ENCODE measurements at regions not wholly inside any gene's neighbourhood (a gene's known extent, or its start where the extent isn't known, plus 50 kb on each side); places are given as distances from the start of the nearest gene placed in this dataset.

DNA sequence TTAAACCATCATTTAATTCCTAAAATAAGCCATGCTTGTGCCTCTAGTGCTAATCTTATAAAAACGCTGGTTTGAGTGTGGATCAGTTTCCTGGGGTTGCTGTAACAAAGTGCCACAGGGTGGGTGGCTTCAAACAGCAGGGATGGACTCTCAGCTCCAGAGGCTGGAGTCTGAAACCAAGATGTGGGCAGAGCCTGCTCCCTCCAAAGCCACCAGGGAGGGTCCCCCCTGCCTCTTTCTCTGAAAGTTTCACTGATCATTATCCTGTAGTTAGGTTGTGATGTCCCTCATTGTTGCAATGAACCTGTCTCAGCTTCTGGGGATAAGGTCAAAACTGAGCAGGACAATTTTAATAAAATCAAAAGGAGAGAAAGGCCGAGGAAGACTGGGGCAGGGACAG is 251.9 kb upstream of the TCERG1L start:
- no peak for DNase-seq (ENCODE audit: low spot score)

- no peak for DNase-seq (ENCODE audit: low spot score)
These were observed 256.0 kb upstream of the TCERG1L start for GRCh38 chr10:131567279-131568162.

GRCh38 chr10:131568866-131569265 is 257.3 kb upstream of the TCERG1L start:
- no peak for DNase-seq (ENCODE audit: low spot score)

- DNase-seq (ENCODE audit: low spot score), result no peak
These were observed 258.6 kb upstream of the TCERG1L start for GRCh38 chr10:131569851-131570715.

DNA sequence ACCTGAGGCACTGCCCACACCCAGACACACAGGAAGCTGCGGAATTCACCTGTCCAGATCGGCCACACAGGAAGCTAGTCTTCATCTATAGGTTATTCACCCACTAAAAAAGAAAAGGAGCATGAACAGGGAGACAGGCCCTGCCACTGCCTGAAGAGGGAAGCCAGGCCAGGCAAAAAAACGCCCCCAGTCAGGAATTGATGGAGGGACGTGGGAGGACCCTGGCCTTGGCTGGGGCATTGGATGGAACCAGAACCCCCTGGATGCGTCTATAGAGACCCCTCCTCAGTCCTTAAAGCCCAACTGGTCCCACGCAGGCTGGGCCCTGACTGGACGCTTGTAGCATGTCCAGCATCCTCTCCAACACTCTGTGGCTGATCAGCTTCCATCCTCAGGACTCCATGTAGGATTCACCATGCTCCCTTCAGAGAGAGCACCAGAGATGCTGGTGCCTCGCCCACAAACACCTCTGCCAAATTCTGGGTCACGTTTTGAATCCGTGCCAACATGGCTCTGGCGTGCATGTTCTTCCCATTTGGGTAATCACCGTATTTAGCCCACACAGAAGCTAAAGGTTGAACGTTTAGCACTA is 259.3 kb upstream of the TCERG1L start:
- DNase-seq (ENCODE audit: low spot score), result no peak

DNA sequence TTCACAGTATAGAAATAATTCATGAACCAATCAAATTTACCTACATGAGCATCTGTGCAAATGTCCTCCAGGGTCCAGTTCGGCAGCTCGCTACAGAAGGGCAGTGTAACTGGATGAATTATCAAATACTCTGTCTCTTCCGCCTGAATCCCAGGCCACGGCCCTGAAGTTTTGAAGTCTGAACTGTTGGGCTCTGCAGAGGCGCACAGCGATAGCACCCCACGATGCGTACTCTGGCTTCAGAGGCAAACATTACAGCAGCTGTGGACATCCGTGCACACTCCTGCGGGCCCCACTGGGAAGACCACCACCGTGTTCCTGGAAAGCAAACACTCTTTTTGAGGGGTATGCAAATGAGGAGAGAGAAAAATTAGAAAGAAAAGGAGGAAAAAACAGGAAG is 259.8 kb upstream of the TCERG1L start:
- DNase-seq (ENCODE audit: low spot score), result no peak

DNA sequence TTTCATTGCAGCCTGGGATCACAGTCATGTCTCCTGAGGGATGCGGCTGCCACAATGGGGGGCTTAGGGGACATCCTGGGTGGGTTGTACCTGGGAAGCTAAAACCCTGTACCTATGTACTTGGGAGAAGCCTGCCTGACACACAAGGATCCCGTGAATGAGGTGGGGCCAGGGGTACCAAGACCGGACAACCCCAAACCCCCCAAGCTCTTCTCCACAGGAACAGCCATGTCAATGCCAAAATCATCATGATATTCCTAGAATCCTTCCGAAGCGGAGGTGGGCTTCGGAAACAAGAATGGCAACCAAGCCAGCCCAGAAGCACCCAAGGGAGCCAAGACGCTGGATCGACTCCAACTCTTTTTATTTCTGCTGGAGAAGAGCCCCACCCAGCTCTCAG is 260.3 kb upstream of the TCERG1L start:
- DNase-seq (ENCODE audit: low spot score), result no peak

- no peak for DNase-seq (ENCODE audit: low spot score)
These were observed 261.7 kb upstream of the TCERG1L start for GRCh38 chr10:131573256-131573655.

DNA sequence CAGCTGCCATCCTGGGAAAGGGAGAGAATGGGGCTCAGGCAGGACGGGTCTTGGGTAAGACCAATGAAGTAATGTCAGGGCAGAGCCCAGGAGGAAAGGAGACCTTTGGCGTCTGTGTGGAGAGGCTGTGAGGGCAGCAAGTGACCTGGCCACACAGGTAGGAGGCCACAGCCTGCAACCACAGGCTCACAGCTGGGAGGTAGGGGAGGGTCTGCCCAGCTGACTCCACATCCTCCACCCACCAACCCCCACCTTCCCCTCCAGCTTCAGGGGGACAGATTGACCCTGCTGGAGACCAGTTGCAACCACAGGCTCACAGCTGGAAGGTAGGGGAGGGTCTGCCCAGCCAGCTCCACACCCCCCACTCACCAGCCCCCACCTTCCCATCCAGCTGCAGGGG is 262.2 kb upstream of the TCERG1L start:
- DNase-seq (ENCODE audit: low spot score), result no peak

DNA sequence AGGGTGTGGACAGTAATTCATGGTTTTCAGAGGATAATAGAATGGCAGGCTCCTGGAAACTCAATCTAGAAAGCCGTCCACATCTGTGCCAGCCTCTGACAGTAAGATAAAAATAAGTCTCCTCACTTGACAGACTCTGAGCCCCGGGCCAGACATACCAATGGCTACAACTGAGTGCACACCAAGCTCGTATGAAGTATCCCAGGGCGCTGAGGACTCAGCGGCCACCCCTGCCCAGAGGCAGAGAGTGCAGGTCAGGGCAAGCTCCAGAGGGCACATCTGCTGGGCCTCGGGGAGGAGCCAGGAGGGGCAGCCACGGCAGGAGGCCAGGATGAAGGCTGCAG is 262.8 kb upstream of the TCERG1L start:
- DNase-seq (ENCODE audit: low spot score), result no peak

DNA sequence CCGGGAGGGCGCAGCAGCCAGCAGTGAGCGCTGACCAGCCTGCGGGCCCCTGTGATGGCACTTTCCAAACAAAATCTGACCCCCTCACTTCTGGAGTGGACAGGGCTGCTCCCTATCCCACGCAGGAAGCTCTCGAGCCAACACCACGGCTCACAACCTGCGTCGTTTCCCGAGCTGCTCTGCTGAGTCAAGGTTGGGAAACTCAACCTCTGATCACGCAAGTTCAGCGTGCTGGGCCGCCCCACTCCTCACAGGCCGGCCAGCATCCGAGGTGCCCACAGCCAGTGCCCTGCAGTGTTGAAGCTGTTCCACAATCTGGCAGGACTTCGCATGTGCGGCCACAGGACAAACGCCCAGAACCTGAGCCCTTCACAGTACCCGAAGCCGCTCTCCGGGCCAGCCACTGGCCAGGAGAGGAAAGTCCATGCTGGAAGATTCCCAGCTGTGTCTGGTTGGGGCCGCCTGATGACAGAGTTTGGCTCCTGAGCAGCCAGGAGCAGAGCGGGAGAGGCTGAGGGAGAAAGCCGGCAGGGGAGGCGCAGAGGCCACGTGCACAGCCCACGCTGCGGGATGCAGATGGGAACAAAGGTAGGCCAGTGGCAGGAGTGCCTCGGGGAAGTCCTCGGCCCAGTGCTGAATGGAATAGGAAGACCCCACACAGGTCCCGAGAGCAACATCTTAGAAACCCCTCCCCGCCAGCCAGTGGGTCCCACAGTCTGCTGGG is 263.3 kb upstream of the TCERG1L start:
- no peak for DNase-seq (ENCODE audit: low spot score)

GRCh38 chr10:131575877-131576276 is 264.4 kb upstream of the TCERG1L start:
- no peak for DNase-seq (ENCODE audit: low spot score)

GRCh38 chr10:131576341-131577177 is 265.0 kb upstream of the TCERG1L start:
- DNase-seq (ENCODE audit: low spot score), result no peak

GRCh38 chr10:131577178-131577555 is 265.6 kb upstream of the TCERG1L start:
- no peak for DNase-seq (ENCODE audit: low spot score)

GRCh38 chr10:131577786-131578471 is 266.4 kb upstream of the TCERG1L start:
- DNase-seq (ENCODE audit: low spot score), result no peak

DNA sequence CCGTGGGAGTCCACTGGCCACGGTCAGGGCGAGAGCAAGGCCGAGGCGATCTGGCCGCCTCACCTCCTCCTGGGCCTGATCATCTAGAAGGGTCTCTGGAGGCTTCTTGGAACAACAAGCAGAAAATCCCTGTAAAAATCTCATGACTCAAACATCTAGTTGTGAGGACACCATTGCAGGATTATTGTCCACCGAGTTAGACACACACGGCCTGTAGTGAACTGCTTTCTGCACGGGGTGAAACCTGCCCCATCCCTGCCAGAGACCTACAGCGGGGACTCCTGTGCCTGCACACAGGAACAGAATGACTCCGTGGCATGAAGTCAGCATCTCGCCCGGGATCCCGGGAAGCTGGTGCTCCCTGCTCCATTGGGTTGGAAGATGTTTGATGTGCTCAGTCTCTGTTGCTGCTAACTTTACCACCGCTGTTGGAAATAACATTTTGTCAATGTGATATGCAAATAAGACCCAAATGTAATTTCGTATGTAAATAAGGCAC is 267.0 kb upstream of the TCERG1L start:
- no peak for DNase-seq (ENCODE audit: low spot score)

DNA sequence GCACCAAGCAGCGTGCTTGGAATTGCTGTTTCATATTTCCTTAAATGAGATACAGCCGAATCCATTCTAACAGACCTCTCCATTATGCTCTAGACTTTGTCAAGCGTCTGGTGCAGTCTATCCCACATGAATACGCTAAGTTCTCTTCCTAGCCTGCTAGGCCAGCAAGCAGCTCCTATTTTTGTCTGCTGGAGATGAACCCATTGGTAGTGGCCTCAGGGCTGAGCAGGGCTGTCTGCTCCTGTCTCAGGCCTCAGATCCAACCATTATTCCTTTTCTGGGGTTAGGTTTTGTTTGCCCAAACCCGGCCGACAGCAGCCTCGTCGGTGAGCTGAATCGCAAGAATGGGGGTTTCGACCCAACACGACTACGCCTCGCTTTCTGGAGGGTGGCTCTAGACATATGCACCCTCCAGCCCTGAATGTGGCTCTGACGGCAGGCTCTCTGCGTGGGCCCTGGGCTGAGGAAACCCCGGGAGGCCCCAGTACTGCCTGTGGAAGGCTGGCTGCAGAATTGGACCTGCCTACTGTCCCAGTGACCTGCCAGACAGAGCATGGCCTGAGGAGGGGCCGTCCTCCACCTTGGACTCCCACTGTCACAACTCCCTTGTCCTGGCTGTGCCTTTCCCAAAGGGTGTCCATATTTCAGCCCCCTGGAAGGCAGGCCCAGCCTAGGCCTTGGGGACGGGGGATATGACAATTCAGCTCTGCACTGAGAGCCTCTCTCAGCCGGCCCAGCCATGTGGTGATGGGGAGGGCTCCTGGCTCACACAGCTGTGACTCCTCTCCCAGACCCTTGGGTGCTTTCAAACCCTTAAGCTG is 267.9 kb upstream of the TCERG1L start:
- DNase-seq (ENCODE audit: low spot score), result no peak

DNA sequence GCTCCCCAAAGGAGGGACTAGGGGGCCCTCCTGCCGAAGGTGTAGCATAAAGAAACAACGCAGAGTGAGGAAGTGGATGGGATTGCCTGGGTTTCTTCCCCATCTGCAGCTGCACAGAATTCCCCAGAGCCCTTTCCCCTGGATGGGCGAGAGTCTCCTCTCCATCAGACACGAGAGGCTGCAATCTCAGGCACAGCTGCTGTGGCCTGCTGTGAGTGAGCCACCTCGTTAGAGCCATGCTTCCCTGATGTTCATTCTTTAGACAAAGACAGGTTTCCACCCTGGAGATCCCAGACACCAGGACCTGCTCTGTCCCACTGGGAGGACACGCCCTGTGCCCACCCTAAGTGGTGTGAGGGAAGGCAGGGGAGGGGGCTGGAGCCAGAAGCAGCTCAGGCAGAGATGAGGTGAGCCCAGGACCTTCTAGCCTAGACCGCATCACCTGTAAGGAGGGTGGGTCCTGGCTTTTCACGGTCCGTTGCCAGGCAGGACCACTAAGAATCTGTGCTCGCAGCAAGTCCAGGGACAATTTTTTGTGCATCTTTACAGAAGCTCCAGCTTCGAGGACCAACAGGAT is 268.6 kb upstream of the TCERG1L start:
- DNase-seq (ENCODE audit: low spot score), result no peak

DNA sequence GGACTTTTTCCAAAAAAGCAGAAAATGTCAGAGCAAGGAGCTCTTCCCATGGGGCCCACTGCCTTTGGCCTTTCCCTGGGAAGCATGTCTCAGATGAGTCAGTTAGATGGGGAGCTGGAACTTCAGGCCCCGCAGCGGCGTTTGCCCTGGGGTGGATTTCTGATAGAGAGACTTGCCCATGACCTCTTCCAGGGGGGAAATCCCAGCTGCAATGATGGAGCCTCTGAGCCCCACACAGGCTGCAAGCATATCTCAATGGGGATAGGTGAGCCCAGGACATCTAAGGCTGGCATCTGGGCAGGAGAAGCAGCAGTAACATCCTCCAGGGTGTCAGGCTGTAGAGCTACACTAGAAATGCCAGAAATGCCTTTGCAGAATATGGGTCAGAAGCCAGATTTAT is 269.2 kb upstream of the TCERG1L start:
- DNase-seq (ENCODE audit: low spot score), result no peak
